SK-N-DZ (cell line): ENCODE measurements at regions not wholly inside any gene's neighbourhood (a gene's known extent, or its start where the extent isn't known, plus 50 kb on each side); places are given as distances from the start of the nearest gene placed in this dataset.
A peak's percentile ranks its signal among the peaks of the same experiment; 100 is the strongest.

Experiments
- DNase-seq: peaks from one replicate; pipeline ENCODE4 v3.0.0-alpha.2; 2015; ENCODE audit warnings: low spot score
- small RNA-seq, 2 experiments: library from RNA; depleted of rRNA; stranded (forward); fragments of <200 nt; gene quantifications; one replicate each; pipeline ENCODE3, GENCODE V24; 2014

- DNase-seq, result peak; percentile 79
Measured at GRCh38 chr14:76926521-76927251, 100.5 kb downstream of the LRRC74A start.

GRCh38 chr14:76925097-76925441, 98.9 kb downstream of the LRRC74A start:
- no peak for DNase-seq

GRCh38 chr14:76924371-76925096, 98.3 kb downstream of the LRRC74A start:
- peak; percentile 83 for DNase-seq

GRCh38 chr14:76923431-76924370, 97.5 kb downstream of the LRRC74A start:
- DNase-seq, result no peak

GRCh38 chr14:76922584-76922983, 96.4 kb downstream of the LRRC74A start:
- DNase-seq, result peak; percentile 75

GRCh38 chr14:76922092-76922491, 95.9 kb downstream of the LRRC74A start:
- DNase-seq, result no peak

- DNase-seq, result no peak
Measured at GRCh38 chr14:76921088-76921399, 94.8 kb downstream of the LRRC74A start.

- DNase-seq, result peak; percentile 94
Measured at GRCh38 chr14:76920331-76921087, 94.3 kb downstream of the LRRC74A start.

- peak; percentile 93 for DNase-seq
Measured at GRCh38 chr14:76919431-76920330, 93.5 kb downstream of the LRRC74A start.

Small RNA genes lying in the stretch of these regions (small RNA-seq; reads per million reads assigned to genes)
- gene RN7SL356P, result 0 reads per million in 2 experiments
